GM12878 (cell line): ENCODE measurements at regions not wholly inside any gene's neighbourhood (a gene's known extent, or its start where the extent isn't known, plus 50 kb on each side); places are given as distances from the start of the nearest gene placed in this dataset.

Source experiments
- ATAC-seq: fragments of 200-7000 bp; cut with Tn5 transposase; 3 replicates; pipeline ENCODE4 v1.9.1; 2020; ENCODE audit warnings: mild to moderate bottlenecking, moderate library complexity
- BruUV-seq: library from RNA; stranded (reverse); fragments of 400-500 nt; replicated peaks from 2 replicates; lab custom pipeline; 2021; lab: Mats Ljungman, UMichigan
- CTCF ChIA-PET: fragments of 300-600 bp; sonication (Branson Sonifier 250); formaldehyde crosslinking; extraction: SDS; loops from one replicate; lab custom pipeline; 2021; ENCODE audit warnings: inconsistent platforms; lab: Yijun Ruan, JAX
- POLR2A ChIA-PET: fragments of 350-600 bp; formaldehyde crosslinking; extraction: SDS; loops from one replicate; lab custom pipeline; 2021; ENCODE audit warnings: inconsistent platforms; lab: Charles Lee
- RAD21 ChIA-PET: fragments of 300-600 bp; sonication (Branson Sonifier 250); formaldehyde crosslinking; loops from one replicate; lab custom pipeline; 2023; ENCODE audit warnings: antibody characterized with exemption; ENCODE audit not compliant: unreplicated experiment; lab: Charles Lee
- SMC1A ChIA-PET: fragments of 300-600 bp; sonication (Branson Sonifier 250); formaldehyde crosslinking; loops from one replicate; lab custom pipeline; 2023; ENCODE audit not compliant: unreplicated experiment, uncharacterized antibody; lab: Charles Lee
- DNase-seq: peaks from one replicate; pipeline ENCODE4 v3.0.0-alpha.2; 2011; ENCODE audit warnings: low read depth, low spot score
- FAIRE-seq: peaks from 3 replicates; lab custom pipeline; 2011; peaks lifted over from hg19 to GRCh38; lab: Jason Lieb, UNC
- H2AFZ ChIP-seq: 2 replicates; pipeline ENCODE4 v1.6.0; 2011; ENCODE audit warnings: low read depth, low read length, control low read depth; ENCODE audit not compliant: control insufficient read depth
- H3K27ac ChIP-seq: 2 replicates; pipeline ENCODE4 v1.5.1; 2011; ENCODE audit warnings: control low read depth; ENCODE audit not compliant: control insufficient read depth, insufficient read depth
- H3K27me3 ChIP-seq, 2 experiments: replicated peaks in 1 of 2; 2 replicates each; pipeline versions ENCODE4 v1.6.0 to v1.6.1; 2011; ENCODE audit warnings: low read length in 1 of 2; ENCODE audit not compliant: control insufficient read depth in 2 of 2, insufficient read depth in 2 of 2
- H3K36me3 ChIP-seq, 2 experiments: 2 replicates each; pipeline ENCODE4 v1.5.1; 2011; ENCODE audit warnings: low read length in 1 of 2; ENCODE audit not compliant: control insufficient read depth in 2 of 2, insufficient read depth in 2 of 2
- H3K4me1 ChIP-seq: 2 replicates; pipeline ENCODE4 v1.6.1; 2011; ENCODE audit warnings: mild to moderate bottlenecking, low read length, moderate library complexity, mixed read lengths; ENCODE audit not compliant: control insufficient read depth, insufficient read depth
- H3K4me2 ChIP-seq: 2 replicates; pipeline ENCODE4 v1.6.0; 2011; ENCODE audit warnings: control low read depth; ENCODE audit not compliant: control insufficient read depth, insufficient read depth
- H3K4me3 ChIP-seq: fragments of 200-600 bp; sonication (generic); 2 replicates; pipeline ENCODE4 v1.5.1; 2016
- H3K79me2 ChIP-seq: 2 replicates; pipeline ENCODE4 v1.6.0; 2011; ENCODE audit warnings: low read length; ENCODE audit not compliant: control insufficient read depth, insufficient read depth
- H3K9ac ChIP-seq: 2 replicates; pipeline ENCODE4 v1.8.0; 2011; ENCODE audit warnings: low read length, control low read depth, mixed read lengths; ENCODE audit not compliant: control insufficient read depth, insufficient read depth
- H3K9me3 ChIP-seq: replicated peaks from 3 replicates; pipeline ENCODE4 v1.5.1; 2011; ENCODE audit warnings: mild to moderate bottlenecking, low read length; ENCODE audit not compliant: control insufficient read depth, insufficient read depth
- H4K20me1 ChIP-seq: 2 replicates; pipeline ENCODE4 v1.6.0; 2011; ENCODE audit not compliant: control insufficient read depth, insufficient read depth
- BRCA1 ChIP-seq: IDR thresholded peaks from 2 replicates; pipeline ENCODE4 v1.6.1; 2011; ENCODE audit warnings: low read depth, low read length, improper control_type of control experiment
- CBFB ChIP-seq: IDR thresholded peaks from 2 replicates; pipeline ENCODE4 v1.6.1; 2016; ENCODE audit warnings: antibody characterized with exemption, low read depth
- CEBPB ChIP-seq, 2 experiments: fragments of 150-350 bp in 1 of 2; IDR thresholded peaks; 2 replicates each; pipeline ENCODE4 v1.6.1; 2012 to 2014; ENCODE audit warnings: low read depth in 2 of 2, low read length in 2 of 2, borderline replicate concordance in 1 of 2, inconsistent platforms in 1 of 2
- CHD2 ChIP-seq: IDR thresholded peaks from 2 replicates; pipeline ENCODE4 v1.6.1; 2011; ENCODE audit warnings: low read depth, low read length, improper control_type of control experiment, borderline replicate concordance
- EED ChIP-seq: sonication (generic); IDR thresholded peaks from 2 replicates; pipeline ENCODE4 v1.6.1; 2016; ENCODE audit warnings: antibody characterized with exemption, low read depth
- ESRRA ChIP-seq: IDR thresholded peaks from 2 replicates; pipeline ENCODE4 v1.6.1; 2012; ENCODE audit warnings: mild to moderate bottlenecking, low read length, improper control_type of control experiment
- KAT2A ChIP-seq: conservative IDR thresholded peaks from 2 replicates; pipeline ENCODE4 v1.6.1; 2011; ENCODE audit warnings: low read depth, low read length; ENCODE audit not compliant: control insufficient read depth
- MEF2B ChIP-seq: fragments of 450-650 bp; IDR thresholded peaks from 2 replicates; pipeline ENCODE4 v1.6.1; 2018; ENCODE audit warnings: mild to moderate bottlenecking, moderate library complexity; ENCODE audit not compliant: partially characterized antibody, poor library complexity, severe bottlenecking
- NRF1 ChIP-seq: conservative IDR thresholded peaks from 2 replicates; pipeline ENCODE4 v1.6.1; 2011; ENCODE audit warnings: mild to moderate bottlenecking, low read depth, low read length, improper control_type of control experiment
- POLR2AphosphoS2 ChIP-seq: IDR thresholded peaks from 2 replicates; pipeline ENCODE4 v1.6.1; 2011; ENCODE audit warnings: low read depth, mild to moderate bottlenecking, low read length, improper control_type of control experiment, moderate library complexity
- RAD21 ChIP-seq: IDR thresholded peaks from 2 replicates; pipeline ENCODE4 v1.6.1; 2011; ENCODE audit warnings: mild to moderate bottlenecking, low read depth, low read length, moderate library complexity; ENCODE audit not compliant: insufficient read depth
- ZNF24 ChIP-seq: fragments of 450-650 bp; IDR thresholded peaks from 2 replicates; pipeline ENCODE4 v1.6.1; 2017; ENCODE audit warnings: antibody characterized with exemption, mild to moderate bottlenecking
- WGBS: methylation state at CpG from one replicate; pipeline ENCODE4 v1.1.6; 2016; ENCODE audit warnings: low lambda C conversion rate; ENCODE audit not compliant: insufficient replicate concordance, insufficient coverage; ENCODE audit errors: missing lambda C conversion rate; 5-methylcytosine and 5-hydroxymethylcytosine counted together
- in situ Hi-C: fragments of 300-500 bp; cut with MboI; formaldehyde crosslinking; loops from 9 replicates; pipeline ENCODE4 v1.14.3; 2018; ENCODE audit warnings: mixed read lengths
- intact Hi-C: fragments of 100-400 bp; cut with micrococcal nuclease; formaldehyde crosslinking; loops from one replicate; pipeline ENCODE4 v1.14.2; 2022; ENCODE audit not compliant: unreplicated experiment
- TF ChIP-seq, protein P1 (sequence below): fragments of 450-650 bp; IDR thresholded peaks from 2 replicates; pipeline ENCODE4 v1.6.1; 2018; ENCODE audit warnings: borderline replicate concordance, mild to moderate bottlenecking; ENCODE audit not compliant: partially characterized antibody
- TF ChIP-seq, protein P2 (sequence below): fragments of 450-650 bp; IDR thresholded peaks from 2 replicates; pipeline ENCODE4 v1.6.1; 2016; ENCODE audit warnings: mild to moderate bottlenecking
- TF ChIP-seq, protein P3 (sequence below): fragments of 450-650 bp; IDR thresholded peaks from 2 replicates; pipeline ENCODE4 v1.6.1; 2016; ENCODE audit warnings: mild to moderate bottlenecking, moderate library complexity, borderline replicate concordance
- TF ChIP-seq, protein P4 (sequence below): IDR thresholded peaks from 2 replicates; pipeline ENCODE4 v1.6.1; 2011; ENCODE audit warnings: low read depth, low read length, improper control_type of control experiment, borderline replicate concordance

DNA sequence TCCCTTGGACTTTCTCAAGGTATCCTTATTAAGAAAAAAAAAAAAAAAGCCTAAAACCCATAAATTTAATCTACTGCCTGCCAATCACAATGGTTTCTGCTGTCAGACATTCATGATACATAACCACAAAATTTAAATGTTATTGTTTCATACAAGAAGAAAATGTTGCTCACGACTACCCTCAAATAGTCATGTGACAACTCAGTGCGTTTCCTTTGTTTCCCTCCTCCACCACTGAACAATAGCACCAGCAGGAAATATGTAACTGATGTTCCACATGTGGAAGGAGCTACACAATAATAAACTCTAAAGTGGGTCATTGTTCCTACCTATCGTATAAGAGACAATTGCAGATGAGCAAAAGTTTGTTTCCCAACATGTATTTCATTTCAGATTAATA, 244.1 kb upstream of the EDNRA start:
- DNase-seq (no peak), ATAC-seq (no peak), FAIRE-seq (no peak)
- 2% methylated on average over 3 of the region's 3 CpGs for WGBS
- ChIA-PET POLR2A (no interaction called here), SMC1A (no interaction called here), RAD21 (no interaction called here), CTCF (interaction anchor here (0.8 kb wide), 1 partner anchor 13 kb away, joined by 3 read pairs; no protein-coding TSS in a partner anchor)
- Histone ChIP-seq H3K9me3 (no peaks in the 10 kb centered on the region), H3K4me1 (no peaks in the 10 kb centered on the region), H4K20me1 (no peaks in the 10 kb centered on the region), H3K9ac (no peak overlapping the region), H3K4me3 (no peak overlapping the region), H3K36me3 (no peaks in the 10 kb centered on the region), H2AFZ (no peak overlapping the region), H3K27ac (no peak overlapping the region), H3K79me2 (no peaks in the 10 kb centered on the region), H3K27me3 (no peaks in the 10 kb centered on the region), H3K4me2 (no peak overlapping the region)
- in situ Hi-C loops (no loop called here), intact Hi-C loops (no loop called here)
- BruUV-seq, result no TSS peak
- TF ChIP-seq MEF2B (no peak), CBFB (no peak), CEBPB (IDR thresholded peaks at IDR 0.05; ENCODE audit: borderline replicate concordance in 1 of 2, low read depth in 2 of 2, low read length in 2 of 2) (no peak), NRF1 (no peak), ESRRA (no peak), BRCA1 (no peak), ZNF24 (no peak), EED (no peak), POLR2AphosphoS2 (no peak), KAT2A (no peak), RAD21 (no peak), CHD2 (no peak)
- TF ChIP-seq, protein P1, sequence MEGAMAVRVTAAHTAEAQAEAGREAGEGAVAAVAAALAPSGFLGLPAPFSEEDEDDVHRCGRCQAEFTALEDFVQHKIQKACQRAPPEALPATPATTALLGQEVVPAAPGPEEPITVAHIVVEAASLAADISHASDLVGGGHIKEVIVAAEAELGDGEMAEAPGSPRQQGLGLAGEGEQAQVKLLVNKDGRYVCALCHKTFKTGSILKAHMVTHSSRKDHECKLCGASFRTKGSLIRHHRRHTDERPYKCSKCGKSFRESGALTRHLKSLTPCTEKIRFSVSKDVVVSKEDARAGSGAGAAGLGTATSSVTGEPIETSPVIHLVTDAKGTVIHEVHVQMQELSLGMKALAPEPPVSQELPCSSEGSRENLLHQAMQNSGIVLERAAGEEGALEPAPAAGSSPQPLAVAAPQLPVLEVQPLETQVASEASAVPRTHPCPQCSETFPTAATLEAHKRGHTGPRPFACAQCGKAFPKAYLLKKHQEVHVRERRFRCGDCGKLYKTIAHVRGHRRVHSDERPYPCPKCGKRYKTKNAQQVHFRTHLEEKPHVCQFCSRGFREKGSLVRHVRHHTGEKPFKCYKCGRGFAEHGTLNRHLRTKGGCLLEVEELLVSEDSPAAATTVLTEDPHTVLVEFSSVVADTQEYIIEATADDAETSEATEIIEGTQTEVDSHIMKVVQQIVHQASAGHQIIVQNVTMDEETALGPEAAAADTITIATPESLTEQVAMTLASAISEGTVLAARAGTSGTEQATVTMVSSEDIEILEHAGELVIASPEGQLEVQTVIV, result no peak
- TF ChIP-seq, protein P2, sequence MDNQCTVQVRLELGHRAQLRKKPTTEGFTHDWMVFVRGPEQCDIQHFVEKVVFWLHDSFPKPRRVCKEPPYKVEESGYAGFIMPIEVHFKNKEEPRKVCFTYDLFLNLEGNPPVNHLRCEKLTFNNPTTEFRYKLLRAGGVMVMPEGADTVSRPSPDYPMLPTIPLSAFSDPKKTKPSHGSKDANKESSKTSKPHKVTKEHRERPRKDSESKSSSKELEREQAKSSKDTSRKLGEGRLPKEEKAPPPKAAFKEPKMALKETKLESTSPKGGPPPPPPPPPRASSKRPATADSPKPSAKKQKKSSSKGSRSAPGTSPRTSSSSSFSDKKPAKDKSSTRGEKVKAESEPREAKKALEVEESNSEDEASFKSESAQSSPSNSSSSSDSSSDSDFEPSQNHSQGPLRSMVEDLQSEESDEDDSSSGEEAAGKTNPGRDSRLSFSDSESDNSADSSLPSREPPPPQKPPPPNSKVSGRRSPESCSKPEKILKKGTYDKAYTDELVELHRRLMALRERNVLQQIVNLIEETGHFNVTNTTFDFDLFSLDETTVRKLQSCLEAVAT, result no peak
- TF ChIP-seq, protein P3, sequence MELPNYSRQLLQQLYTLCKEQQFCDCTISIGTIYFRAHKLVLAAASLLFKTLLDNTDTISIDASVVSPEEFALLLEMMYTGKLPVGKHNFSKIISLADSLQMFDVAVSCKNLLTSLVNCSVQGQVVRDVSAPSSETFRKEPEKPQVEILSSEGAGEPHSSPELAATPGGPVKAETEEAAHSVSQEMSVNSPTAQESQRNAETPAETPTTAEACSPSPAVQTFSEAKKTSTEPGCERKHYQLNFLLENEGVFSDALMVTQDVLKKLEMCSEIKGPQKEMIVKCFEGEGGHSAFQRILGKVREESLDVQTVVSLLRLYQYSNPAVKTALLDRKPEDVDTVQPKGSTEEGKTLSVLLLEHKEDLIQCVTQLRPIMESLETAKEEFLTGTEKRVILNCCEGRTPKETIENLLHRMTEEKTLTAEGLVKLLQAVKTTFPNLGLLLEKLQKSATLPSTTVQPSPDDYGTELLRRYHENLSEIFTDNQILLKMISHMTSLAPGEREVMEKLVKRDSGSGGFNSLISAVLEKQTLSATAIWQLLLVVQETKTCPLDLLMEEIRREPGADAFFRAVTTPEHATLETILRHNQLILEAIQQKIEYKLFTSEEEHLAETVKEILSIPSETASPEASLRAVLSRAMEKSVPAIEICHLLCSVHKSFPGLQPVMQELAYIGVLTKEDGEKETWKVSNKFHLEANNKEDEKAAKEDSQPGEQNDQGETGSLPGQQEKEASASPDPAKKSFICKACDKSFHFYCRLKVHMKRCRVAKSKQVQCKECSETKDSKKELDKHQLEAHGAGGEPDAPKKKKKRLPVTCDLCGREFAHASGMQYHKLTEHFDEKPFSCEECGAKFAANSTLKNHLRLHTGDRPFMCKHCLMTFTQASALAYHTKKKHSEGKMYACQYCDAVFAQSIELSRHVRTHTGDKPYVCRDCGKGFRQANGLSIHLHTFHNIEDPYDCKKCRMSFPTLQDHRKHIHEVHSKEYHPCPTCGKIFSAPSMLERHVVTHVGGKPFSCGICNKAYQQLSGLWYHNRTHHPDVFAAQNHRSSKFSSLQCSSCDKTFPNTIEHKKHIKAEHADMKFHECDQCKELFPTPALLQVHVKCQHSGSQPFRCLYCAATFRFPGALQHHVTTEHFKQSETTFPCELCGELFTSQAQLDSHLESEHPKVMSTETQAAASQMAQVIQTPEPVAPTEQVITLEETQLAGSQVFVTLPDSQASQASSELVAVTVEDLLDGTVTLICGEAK, result no peak
- TF ChIP-seq, protein P4, sequence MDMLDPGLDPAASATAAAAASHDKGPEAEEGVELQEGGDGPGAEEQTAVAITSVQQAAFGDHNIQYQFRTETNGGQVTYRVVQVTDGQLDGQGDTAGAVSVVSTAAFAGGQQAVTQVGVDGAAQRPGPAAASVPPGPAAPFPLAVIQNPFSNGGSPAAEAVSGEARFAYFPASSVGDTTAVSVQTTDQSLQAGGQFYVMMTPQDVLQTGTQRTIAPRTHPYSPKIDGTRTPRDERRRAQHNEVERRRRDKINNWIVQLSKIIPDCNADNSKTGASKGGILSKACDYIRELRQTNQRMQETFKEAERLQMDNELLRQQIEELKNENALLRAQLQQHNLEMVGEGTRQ, result no peak
